ENCODE measurements at regions not wholly inside any gene's neighbourhood (a gene's known extent, or its start where the extent isn't known, plus 50 kb on each side); places are given as distances from the start of the nearest gene placed in this dataset.

DNA sequence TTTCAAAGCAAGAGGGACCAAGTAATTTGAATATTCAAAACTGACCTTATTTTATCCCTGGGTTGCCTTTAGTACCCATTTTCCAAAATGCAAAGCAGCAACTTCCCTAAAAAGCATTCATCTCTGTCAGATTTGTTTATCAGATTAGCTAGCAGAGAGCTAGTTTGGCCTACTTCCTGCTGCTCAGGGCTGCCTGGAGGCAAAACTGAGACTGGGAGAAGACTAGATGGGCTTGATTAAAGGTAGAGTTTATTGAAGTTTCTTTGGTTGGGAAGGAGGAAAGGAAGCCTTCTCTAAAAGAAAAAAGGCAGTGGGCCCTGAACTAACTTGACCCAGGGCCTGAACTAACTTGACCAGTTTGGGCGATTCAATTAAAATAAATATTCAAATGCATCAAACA lies 426.1 kb upstream of the FAM98A start:
- DNase-seq, result no peak

DNA sequence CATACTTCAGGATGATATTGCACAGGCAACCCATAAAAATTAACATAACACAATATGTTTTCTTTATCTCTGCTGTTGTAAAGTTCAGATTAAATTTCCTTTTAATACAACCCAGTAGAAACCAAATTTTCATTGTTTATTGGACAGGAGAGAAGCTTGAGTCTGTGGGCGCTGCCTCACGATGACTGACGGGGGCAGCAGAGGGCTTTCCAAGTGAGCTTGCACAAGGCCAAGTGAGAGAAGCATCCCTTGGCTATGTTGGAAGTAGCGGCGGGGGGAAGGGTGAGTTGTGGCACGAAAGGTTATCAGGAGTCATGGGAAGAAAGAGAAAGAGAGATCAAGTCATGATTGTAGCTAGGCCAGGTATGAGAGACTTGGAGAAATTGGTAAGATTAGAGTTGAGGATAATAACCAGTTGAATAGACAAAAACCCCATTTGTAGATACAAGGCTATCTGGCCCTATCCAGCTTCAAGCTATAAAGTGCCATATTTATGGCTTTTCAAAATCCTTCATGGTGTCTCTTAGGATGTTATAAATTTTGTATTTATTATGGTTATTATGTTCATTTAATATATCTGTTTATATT lies 413.7 kb upstream of the FAM98A start:
- DNase-seq, result peak; percentile 80

DNA sequence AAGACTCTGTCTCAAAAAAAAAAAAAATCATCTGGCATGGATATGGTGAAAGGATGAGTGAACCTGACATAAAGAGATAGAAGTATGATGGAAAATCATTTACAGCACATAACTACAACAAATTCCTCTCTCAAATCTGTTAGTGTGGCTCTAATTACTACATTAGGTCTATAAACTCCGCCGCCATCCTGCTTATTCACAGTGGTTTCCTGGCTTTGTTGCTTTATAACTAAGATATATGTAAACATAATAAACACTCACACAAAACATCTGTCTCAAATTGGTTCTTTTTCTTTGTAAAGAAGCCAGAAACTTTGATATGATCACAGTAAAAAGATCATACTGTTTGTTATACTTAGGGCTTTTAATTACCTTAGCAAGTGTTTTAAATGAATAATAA lies 412.6 kb upstream of the FAM98A start:
- no peak for DNase-seq

DNA sequence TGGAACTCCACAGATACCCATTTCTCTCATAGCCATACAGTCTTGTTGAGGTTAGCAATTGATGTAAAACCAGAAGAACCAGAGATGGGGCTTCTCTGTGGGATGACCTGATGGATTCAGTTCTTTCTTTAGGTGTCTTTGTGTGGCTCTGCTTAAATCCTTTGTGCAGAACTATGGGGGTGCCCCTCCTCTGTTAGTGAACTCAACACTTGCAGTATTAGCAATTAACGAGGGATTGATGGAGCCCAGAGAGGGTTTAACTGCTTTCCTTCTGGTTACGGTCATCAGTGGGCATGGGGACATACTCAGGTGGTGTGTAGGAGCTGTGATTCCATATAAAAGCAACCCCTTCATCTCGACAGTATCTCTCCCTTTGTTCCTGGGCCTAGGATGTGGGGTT lies 406.8 kb upstream of the FAM98A start:
- no peak for DNase-seq

DNA sequence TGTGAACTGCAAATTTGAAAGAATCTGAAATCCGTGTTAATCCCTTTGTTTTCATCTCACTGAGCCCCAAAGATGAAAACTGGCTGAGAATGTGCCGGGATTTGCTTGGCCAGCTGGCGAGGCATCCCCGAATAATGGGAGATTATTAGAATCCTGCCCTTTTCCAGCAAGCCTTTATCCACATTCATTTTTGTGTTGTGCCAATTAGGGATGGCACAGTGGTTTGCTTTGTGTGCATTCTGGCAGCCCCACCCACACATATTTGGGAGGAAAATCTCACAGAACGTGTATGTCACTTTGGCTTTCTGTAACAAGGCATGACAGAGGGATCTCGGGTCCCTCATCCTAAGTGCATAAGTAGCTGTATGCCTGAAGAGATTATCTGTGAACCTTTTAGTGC lies 405.8 kb upstream of the FAM98A start:
- no peak for DNase-seq

DNA sequence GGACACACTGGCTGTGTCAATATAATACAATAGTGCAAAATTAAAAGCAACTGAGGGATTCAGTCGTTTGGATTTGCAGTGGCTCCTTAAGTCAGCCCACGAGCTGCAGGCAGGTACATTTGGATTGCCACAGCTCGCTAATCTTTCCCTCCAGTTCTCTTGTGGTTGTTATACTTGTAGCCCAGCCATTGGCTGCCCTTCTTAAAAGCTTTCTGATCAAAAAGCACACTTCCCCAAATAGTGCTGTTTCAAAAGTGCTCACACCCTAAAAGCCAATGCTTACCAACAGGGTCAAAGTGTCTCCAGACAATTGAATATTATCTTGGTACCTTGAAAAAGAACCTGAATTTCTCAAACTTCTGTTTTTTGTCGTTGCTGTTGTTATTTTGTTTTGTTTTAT lies 404.7 kb upstream of the FAM98A start:
- no peak for DNase-seq

DNA sequence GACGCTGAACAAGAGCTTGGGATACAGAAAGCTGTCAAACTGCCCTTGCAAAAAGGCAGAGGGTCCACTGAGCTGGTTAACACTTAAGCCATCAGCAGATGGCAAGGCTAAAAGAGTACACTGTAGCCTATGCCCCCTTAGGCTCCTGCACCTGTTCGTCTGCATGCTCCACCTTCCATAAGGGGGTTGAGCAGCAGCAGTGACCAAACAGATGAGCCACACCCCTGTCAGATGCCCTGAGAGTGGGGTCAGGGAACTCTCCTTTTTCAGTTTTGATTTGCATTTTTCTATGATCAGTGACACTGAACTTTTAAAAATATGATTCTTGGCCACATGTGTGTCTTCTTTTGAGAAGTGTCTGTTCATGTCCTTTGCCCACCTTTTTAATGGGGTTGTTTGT lies 402.5 kb upstream of the FAM98A start:
- DNase-seq, result no peak

DNA sequence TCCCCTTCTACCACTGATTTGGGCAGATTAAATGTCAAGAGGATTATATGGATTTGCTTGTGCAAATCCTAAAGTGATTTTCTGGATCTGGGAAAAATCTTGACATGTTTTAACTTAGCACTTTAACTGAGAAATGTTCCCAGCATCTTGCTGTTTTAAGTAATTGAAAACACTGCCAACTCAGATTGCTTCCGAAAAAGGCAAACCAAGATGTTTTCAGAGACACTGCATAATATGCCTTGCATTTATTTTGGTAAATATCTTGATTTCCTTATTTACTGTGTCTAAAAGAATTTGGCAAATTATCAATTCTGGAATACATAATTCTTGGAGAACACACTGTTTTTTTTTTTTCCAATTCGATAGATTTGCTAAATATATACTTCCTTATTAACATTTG lies 385.0 kb upstream of the FAM98A start:
- DNase-seq, result no peak

DNA sequence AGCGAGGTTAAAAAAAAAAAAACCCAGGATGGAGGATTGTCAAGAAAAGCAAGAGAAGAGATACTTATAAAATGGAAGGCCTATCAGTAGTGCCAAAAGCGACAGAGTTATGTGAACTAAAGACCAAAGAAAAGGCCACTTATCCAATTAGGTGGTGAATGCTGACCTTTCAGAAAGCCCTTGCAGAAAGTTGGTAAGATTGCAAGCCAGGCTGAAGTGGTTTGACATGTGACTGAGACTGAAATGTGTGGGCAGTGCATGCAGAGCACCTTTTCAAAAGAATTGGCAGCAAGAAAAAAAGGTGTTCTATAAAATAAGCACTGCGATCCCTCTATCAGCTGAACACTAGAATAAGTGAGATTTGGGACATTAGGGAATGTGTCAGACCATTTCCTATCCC lies 379.4 kb upstream of the FAM98A start:
- DNase-seq, result no peak

DNA sequence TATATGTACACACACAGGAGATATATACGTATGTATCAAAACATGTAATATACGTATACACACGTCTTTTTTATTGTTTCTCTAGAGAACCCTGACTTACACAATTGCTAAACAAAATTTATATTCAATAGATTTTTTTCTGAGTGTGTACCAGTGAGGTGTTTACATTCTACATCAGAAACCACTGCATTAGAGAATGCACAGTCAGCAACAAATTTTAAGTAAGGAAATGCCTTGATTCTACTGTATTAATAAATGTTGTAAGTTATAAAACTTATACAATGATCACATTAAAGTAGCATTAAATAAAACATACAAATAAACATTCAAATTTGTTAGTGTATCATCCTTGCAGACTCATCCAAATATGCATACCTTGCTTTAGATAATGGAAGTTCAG lies 376.4 kb upstream of the FAM98A start:
- DNase-seq, result no peak

DNA sequence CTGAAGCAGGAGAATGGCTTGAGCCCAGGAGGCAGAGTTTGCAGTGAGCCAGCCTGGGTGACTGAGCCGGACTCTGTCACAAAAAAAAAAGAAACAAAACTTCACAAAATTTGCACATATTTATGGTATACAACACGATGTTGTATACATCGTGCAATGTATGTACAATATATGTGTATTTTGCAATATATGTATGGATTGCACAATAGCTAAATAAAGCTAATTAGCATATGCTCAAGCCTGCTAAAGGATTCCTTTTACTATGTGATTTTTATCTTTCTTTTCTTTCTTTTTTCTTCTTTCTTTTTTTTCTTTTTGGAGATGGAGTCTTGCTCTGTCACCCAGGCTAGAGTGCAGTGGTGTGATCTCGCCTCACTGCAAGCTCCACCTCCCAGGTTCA lies 368.0 kb upstream of the FAM98A start:
- no peak for DNase-seq

DNA sequence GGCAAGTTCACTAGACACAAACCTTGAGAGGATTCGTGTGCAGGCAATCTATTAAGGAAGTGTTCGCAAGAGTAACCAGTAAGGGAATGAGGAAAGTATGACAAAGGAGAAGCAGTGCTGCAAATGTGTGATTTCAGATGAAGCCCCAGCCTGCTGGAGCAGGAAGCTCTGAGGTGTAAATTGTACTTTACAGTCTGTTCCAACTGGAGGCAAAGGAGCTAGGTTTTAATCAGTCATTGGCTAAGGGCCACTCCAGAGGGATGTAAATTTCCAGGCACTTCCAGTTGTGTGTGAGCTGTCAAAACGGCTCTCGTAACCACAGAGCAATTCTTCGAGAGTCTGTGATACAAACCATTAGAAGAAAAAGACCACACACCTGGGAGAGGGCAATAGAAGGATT lies 359.5 kb upstream of the FAM98A start:
- no peak for DNase-seq

DNA sequence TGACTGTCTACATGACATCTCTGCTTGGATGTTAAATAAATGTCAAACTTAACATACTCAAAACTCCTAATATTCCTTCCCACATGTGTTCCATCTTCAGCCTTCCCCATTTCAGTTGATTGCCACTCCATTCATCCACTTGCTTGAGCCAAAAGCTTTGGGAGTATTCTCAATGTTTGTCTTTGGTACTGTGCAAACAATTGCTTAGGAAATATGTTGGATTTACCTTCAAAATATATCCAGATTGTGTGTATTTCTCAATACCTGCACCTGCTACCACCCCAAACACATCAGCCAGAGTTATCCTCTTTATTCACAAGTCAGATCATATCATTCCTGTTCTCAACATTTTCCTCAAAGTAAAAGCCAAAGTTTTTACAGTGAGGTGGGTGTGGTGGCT lies 350.3 kb upstream of the FAM98A start:
- DNase-seq, result peak; percentile 14

DNA sequence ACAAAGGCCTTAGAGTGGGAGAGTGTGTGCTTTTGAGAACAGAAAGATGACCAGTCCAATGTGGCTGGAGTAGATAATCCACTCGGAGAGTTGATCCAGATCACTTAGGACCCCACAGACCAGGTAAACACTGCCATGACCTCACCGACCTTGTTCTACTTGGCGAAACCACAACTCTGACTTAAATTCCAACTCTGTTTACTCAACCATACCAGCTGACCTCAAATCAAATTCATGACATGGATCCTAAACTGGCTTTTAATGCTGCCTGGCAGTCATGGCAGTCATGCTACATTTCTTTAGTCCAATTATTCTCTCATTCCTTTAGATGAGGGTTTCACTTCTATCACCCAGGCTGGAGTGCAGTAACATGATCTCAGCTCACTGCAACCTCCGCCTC lies 347.1 kb upstream of the FAM98A start:
- no peak for DNase-seq

DNA sequence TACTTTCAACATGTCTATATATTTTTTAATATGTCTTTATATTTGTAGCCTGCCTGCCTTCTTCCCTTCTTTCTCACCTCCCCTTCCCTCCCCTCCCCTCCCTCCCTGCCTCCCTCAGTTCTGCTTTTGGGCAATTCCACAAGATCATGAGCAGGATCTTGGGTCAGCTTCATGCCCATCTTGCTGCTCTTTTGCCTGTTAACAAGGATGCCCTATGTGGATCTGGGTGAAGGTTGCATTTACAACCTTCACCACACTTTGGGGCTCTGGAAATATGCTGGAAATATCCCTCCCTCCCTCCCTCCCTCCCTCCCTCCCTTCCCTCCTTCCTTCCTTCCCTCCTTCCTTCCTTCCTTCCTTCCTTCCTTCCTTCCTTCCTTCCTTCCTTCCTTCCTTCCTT lies 334.1 kb upstream of the FAM98A start:
- DNase-seq, result no peak

DNA sequence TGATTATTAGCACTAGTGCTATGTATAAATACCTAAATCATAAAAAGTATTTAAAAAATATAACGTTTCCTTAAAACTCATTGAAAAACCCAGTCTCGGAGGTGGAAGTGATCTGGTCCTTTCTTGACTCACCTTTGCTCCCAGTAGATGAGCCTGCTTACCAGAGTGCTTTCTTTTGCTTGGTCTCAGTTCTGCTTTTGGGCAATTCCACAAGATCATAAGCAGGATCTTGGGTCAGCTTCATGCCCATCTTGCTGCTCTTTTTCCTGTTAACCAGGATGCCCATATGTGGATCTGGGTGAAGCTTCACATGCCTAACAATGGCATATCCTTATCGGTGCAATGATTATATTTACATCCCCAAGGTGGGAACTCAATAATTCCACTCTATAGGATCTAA lies 332.1 kb upstream of the FAM98A start:
- no peak for DNase-seq

DNA sequence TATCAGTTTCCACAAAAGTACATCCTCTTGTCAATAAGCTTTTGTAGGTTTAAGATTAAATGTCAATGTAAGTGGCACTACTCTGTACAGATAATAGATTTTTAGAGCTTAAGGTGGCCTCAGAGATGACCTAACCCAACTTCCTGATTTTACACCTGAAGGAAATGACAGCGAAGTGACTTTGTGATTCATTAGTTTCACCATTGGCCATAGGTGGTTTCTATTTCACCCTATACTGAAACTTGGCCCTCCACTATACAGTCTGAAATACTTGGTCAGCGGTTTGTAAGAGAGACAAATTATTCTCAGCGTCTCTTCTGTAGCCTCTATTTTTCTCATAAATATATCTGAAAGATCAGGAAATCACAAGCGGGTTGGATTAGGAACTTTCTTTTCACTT lies 330.4 kb upstream of the FAM98A start:
- no peak for DNase-seq

DNA sequence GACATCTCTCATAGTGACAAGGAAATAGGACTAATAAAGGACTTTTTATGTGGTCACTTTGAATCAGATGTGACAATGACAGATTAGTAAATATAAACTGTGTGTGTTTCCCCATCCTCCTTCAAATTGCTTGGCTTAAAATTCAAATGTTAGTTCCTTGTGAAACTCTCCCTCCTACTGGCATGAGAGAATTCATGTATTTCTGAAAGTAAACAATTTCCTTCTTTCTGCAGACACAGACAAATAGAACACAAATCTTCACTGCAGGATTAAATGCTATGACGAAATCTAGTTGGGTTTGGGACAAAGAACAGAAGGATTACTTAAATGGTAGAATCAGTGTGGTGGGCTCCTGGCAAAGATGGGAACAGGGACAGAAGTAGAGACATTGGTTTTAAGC lies 328.7 kb upstream of the FAM98A start:
- DNase-seq, result no peak

DNA sequence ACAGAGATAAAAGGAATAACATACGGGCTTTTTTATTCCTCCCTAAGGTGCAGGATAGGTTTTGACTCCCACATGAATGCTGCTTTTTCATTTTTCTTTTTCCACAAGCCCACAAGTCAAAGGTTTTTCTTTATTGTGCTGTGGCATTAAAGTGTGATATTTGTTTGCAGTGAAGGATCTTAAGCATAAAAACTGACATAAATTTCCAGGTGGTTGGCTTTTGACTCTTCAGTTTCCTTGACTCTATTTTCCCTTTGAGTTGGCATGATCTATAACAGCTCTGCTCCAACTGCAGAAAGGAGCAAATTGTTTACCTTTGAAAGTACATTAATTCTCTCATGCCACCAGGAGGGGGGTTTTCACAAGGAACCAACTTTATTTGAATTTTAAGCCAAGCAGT lies 326.2 kb upstream of the FAM98A start:
- DNase-seq, result no peak

DNA sequence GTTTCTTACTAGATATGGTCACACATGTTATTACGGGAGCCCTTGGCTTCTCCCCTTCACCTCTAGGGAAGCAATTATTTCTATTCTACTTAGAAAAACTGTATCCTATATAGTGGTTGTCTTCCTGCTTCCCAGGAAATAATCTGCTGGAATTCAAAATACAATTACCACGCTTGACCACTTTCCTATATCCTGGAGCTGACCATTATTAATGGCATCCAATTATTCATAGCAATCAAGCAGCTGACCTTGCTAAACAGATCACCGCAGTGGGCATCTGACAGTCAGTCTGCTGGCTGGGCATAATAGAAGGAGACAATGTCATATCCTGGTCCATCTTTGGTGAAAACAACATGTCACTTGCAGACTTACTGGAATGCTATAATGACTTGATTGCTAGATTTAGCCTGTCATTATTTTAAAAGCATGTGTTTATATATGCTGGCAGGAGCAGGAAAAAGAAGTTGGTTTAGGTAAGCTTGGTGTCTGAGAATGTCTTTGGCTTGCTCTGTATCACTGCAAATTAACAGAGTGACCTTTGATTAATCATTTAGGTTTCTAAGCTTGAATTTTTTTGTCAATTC lies 325.6 kb upstream of the FAM98A start:
- no peak for DNase-seq

DNA sequence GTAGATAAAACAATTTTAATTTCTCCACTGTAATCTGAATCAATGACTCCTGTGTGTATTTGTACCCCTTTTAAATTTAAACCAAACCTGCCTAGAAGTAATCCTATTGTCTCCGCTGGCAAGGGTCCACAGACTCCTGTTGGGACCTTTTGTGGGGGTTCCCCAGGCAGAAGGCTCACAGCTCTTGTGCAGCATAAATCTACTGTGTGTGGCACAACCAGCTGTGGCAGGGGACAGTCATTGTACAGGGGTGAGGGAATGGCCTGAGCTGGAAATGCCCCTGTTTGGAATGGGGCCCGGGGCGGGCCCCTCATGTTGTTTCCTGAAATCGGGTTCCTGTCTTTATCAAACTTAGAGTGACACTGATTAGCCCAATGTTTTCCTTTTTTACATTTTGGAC lies 318.2 kb upstream of the FAM98A start:
- DNase-seq, result no peak

DNA sequence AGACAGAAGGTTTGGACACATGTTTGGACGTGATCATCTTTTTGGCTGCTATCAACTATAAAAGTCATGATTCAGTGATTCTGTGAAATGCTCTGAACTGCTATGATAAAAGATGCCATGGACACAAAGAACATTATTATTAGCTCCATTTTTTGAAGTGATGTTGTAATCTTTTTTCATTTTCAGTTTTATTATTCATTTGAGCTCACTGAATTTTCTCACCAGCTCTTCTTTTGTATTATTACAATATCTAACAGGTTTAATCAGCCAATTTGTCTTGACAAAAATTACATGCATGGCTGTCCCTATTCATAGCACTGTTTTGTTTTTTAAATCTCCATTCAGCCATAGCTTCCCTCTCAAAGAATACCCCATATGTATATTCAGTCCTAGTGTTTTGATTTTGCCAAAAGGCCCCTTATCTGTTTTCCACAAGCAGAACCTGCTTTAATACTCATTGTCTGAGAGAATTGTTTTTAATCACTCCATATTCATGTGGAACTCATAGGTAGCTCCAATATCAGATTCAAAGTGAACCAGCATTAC lies 314.0 kb upstream of the FAM98A start:
- no peak for DNase-seq

DNA sequence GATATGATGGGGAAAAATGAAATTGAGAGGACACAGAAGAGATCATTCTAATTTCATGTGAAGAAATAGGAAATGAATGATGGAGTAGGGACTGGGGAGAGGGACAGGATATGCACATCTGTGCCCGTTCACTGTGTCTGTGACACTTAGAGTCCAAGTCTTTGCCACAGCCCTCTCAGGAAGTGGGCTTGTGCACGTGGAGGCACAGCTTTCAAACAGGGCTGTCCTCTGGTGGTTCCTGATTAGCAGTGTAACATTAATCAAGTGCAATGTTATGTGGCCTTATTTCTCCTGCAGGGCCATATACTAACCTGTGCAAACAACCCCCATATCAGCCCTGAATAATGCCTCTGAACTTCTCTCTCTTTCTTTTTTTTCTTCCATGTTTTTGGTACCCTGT lies 312.2 kb upstream of the FAM98A start:
- no peak for DNase-seq

DNA sequence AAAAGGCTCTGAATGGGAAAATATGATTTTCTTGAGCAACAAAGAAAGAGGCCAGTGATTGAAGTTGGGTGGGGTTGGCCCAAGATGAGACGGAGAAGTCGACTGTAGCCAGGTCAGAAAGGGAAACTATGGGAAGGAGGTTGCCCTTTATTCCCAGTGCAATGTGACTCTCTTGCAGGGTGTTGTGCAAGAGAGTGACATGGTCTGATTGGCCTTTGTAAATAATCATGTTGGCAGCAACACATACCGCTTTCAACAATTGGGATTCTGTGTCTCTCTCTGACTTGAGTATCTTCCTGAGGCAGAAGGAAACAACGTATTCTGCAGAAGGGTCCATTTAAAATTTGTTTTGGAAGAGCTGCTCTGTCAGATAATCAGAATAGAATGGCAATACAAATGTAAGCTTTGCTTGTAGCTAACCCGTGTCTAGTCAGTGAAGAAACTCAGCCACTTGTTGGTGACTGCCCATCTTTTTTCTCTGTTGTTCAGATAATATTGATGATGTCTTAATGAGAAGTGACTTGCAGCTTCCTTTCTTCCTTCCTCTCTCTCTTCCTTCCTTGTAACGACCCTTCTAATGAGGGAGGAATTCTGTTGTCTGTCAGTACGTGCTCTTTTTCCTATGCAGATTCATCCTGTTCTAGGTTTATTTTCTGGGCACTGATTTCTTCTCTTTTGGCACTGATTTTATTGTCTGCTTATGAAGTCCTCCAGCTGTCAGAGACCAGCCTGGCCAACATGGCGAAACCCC lies 311.0 kb upstream of the FAM98A start:
- no peak for DNase-seq

DNA sequence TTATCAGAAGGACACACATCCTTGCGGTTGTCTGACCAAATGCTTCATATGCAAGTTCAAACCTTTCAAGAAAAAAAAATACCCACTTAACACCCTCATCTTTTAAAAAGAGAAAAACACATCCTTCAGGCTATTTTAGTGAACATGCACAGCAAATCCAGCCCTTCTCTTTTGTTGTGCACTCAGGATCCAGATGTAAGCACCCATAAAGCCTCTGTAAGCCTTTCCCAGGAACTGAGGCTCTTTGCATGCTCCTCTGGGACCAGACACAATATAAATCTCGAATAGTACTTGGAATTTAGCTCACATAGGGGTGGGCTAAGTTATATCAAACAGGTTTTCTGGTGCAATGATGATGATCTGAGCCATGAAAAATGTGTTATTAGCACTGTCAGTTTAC lies 308.8 kb upstream of the FAM98A start:
- DNase-seq, result no peak
